ENCODE measurements at regions not wholly inside any gene's neighbourhood (a gene's known extent, or its start where the extent isn't known, plus 50 kb on each side); places are given as distances from the start of the nearest gene placed in this dataset.

- TF ChIP-seq POLR2A (IDR thresholded peaks at IDR 0.05; ENCODE audit: low read length) (no peak), GATA1 (IDR thresholded peaks at IDR 0.05; ENCODE audit: low read depth, low read length) (no peak)
Measured at GRCh38 chr11:112318661-112319060, 58.0 kb upstream of the PLET1 start.

Data from erythroblast (primary cell).